ENCODE measurements at regions not wholly inside any gene's neighbourhood (a gene's known extent, or its start where the extent isn't known, plus 50 kb on each side); places are given as distances from the start of the nearest gene placed in this dataset.

GRCh38 chr1:50262436-50262835 is 153.7 kb downstream of the ELAVL4 start (continued):
- TF ChIP-seq ZNF592 (IDR thresholded peaks at IDR 0.05) (no peak), EZH2 (IDR thresholded peaks at IDR 0.05; ENCODE audit: borderline replicate concordance, control insufficient read depth, low read depth, low read length) (no peak), USF2 (IDR thresholded peaks at IDR 0.05; ENCODE audit: borderline replicate concordance, low read depth, low read length) (no peak), MXI1 (IDR thresholded peaks at IDR 0.05; ENCODE audit: low read depth, low read length) (no peak), TBL1XR1 (IDR thresholded peaks at IDR 0.05; ENCODE audit: low read depth, low read length) (no peak), JUND (IDR thresholded peaks at IDR 0.05; ENCODE audit: low read depth, low read length) (no peak), SKIL (IDR thresholded peaks at IDR 0.05; ENCODE audit: low read depth, poor library complexity, severe bottlenecking) (no peak), EP300 (IDR thresholded peaks at IDR 0.05; ENCODE audit: borderline replicate concordance in 1 of 2, control insufficient read depth in 1 of 2, low read depth in 2 of 2, low read length in 2 of 2) (no peak)

Measured in GM12878 (cell line).